DMS153 (cell line): ENCODE measurements at regions not wholly inside any gene's neighbourhood (a gene's known extent, or its start where the extent isn't known, plus 50 kb on each side); places are given as distances from the start of the nearest gene placed in this dataset.
A peak's percentile ranks its signal among the peaks of the same experiment; 100 is the strongest.

Experiments used
- DNase-seq: peaks from one replicate; lab custom pipeline; 2025; lab: John Stamatoyannopoulos, UW

DNA sequence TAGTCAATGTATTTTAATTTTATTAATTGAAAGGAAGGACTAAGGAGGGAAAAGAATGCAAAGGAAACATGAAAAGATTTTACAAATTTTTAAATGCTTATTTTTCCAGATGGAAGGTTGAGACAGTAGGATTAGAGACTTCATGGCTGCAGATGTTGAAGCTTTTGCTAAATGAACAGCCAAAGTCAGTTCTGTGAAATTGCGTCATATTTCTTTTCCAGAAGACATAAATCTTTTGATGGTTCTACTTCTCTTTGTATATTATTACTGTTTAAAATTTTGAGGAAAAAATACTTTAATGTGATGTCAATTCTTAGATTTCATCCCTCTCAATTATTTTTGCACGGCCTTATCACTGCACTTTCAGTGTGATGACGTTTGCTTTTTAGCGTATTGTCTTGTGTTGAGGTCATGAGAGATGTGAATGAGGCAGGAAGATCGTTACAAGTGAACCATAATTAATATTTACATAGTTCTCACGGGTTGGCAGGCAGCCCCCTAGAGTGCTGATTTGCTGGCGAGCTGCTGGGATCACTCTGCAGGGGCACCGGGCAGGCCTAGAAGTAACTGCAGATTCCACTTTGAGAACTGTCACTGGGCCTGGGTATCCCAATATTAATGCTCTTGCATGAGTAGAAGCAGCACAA, 158.1 kb downstream of the TBXT start:
- no peak for DNase-seq

GRCh38 chr6:166008441-166009369, 158.9 kb downstream of the TBXT start:
- no peak for DNase-seq

- no peak for DNase-seq
These were observed 160.0 kb downstream of the TBXT start for GRCh38 chr6:166007349-166008263.

DNA sequence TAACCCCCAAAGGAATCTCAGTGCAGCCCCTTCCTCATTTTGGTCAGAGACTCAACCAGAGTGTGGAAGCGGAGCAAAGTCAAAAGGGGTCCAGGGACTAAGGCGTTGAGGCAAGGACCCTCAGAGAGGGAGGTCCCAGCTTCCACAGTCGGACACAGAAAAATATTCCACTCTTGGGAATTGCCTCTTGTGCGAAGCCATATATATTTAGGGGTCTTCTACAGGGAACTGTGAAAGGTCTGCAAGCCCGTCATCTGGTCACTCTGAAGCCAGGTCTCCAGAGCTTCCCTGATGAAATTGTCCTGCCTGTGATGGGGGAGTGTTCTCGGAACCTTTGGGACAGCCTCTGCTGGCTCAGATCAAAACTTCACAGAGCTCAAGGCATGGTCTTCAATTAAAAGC, 160.8 kb downstream of the TBXT start:
- DNase-seq: no peak

DNA sequence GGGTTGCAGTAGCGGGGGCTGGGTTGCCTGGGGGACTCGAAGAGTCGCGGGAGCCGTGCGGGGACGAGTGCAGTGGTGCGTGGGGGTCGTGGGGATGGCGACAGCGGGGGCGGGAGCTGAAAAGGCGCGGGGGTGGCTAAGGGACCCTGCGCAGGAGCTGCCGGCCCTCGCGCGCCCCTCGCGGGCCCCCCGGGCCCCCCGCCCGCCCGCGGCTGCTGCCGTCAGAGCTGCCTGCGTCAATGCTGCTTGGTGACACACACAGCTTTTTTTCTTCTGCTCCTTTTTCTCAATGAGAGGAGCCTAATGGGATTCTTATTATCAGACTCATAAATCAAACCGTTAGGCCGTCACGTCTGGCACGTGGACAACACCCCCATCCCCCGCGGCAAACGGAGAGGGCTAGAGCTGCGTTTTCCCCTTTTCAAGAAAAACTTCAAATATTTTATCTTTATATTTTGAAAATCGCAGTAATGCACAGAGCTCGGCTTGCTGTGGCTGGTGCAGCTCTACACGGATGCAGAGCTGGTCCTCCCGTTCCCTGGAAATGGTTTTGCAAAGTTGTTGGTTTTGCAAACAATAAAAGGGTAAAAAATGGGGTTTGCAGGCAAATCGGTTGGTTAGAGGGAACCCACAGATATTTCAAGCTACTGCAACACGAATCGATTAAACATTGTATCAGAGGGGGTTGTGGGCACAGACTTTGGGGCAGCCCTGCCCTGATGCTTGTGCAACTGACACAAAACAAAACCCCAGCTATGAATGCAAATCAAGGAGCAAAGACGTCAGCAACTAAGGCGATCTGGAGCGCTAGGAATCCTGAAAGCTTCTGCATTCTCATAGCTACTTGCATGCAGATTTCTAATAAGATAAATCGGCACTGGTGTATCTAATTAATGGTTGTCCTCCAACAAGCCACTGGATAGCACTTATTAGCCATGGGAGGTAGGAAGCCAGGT, 161.4 kb downstream of the TBXT start:
- DNase-seq: peak; percentile 31

DNA sequence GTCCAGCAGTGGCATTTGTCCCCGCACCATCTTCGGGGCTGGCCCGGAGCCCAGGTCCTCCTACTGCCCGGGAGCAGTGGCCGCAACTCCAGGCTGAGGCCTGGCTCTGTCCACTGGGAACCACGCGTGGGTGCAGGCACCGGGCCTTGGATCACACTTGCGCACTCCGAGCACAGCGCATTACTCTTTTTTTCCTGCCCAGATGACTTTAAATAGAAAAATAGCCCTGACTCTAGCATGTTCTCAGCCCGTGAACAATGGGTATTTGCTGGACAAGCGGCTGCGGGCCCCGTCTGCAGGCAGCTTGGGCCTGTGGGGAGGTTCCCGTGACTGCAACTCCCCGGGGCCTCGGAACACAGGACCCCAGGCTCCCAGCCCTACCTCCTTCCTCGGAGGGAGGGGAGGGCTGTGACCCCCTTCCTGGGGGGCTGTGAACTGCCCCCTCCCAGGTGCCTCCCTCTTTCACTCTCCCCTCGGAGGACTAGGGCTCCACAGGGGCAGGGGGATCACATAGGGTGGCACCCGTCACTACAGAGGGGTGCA, 162.2 kb downstream of the TBXT start:
- no peak for DNase-seq

- DNase-seq: no peak
These were observed 162.8 kb downstream of the TBXT start for GRCh38 chr6:166004876-166005275.

GRCh38 chr6:166004471-166004870, 163.2 kb downstream of the TBXT start:
- no peak for DNase-seq

DNA sequence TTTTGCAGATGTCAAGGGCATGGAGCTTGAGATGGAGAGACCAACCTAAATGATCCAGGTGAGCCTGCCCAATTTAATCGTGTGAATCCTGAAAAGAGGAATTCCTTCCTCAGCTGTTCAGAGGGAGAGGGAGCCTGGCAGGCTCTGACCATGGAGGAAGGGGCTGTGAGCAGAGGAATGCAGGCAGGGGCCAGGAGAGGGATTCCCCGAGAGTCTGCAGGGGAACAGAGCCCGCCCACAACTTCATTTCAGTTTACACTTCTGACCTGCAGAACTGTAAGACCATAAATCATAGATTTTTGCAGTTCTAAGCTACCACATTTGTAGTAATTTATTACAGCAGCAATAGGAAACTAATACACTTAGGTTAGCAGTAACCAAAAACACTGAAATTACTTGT, 164.1 kb downstream of the TBXT start:
- DNase-seq: no peak

DNA sequence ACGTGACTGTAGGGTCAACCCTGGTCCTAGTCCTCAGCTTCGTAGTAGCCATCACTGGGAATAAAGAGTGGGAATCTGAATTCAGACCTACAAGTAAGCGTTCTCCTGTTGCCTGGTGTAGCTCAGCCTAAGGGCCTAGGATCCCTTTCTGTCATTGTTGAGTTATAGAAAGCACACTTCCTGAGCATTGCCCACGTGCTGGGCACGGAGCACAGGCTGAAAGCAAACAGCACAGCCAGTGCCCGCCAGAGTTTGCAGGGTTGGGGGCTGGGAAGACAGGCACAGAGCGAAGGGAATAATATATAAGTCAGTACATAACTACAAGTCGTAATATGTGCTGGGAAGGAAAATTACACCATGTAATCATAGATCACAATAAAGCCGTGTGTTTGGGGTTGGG, 166.3 kb downstream of the TBXT start:
- DNase-seq: no peak

- DNase-seq: no peak
These were observed 168.4 kb downstream of the TBXT start for GRCh38 chr6:165999279-165999678.

DNA sequence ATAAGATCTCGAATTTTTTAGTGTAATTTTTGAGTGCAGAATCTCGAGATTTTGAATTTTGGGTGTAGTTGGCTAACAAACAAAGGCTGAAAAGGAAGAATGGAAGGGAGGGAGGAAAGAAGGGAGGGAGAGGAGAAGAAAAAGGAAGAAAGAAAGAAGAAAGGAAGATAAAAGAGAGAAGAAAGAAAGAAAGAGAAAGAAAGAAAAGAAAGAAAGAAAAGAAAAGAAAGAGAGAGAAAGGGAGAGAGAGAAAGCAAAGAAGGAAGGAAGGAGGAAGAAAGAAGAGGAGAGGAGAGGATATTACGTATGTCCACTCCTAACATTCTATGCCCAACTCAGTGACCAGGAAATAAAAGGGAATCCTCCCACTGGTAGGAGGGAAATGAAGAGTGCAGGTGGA, 169.6 kb downstream of the TBXT start:
- DNase-seq: no peak

GRCh38 chr6:165991341-165991740, 176.3 kb downstream of the TBXT start:
- no peak for DNase-seq

- DNase-seq: no peak
These were observed 177.4 kb downstream of the TBXT start for GRCh38 chr6:165990216-165990615.

DNA sequence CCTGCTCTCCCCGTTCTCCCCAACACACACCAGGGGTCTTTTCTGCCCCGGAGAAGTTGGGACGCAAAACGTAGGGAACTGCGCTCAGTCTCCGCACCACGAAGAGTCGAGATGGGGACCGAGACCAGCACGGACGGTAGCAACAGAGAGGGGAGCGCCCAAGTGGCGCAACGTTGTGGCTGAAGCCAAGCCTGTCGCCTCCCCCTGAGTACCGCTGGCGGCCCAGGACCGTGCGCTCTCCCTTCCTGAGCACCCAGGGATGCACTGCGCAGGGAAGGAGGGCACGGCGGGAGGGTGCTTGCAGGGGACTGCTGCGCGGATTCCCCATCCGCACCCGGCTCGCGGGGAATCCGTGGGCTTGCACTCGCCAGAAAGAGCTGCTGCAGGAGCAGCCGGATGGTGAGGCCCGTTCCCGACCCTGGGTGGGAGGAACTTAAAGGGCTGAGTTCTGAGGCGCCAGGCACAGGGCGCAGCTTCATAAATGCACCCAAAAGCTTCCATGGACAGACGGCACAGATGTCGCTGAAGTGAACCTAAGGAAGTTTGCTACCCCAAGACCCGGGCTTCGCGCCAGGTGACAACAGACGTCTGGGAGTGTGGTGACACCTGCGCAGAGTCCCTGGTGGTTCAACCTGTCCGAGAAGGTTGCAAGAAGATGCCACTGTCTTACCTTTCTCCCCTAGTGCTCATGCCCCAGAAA, 178.7 kb downstream of the TBXT start:
- DNase-seq: no peak

GRCh38 chr6:165988302-165988756, 179.3 kb downstream of the TBXT start:
- no peak for DNase-seq

DNA sequence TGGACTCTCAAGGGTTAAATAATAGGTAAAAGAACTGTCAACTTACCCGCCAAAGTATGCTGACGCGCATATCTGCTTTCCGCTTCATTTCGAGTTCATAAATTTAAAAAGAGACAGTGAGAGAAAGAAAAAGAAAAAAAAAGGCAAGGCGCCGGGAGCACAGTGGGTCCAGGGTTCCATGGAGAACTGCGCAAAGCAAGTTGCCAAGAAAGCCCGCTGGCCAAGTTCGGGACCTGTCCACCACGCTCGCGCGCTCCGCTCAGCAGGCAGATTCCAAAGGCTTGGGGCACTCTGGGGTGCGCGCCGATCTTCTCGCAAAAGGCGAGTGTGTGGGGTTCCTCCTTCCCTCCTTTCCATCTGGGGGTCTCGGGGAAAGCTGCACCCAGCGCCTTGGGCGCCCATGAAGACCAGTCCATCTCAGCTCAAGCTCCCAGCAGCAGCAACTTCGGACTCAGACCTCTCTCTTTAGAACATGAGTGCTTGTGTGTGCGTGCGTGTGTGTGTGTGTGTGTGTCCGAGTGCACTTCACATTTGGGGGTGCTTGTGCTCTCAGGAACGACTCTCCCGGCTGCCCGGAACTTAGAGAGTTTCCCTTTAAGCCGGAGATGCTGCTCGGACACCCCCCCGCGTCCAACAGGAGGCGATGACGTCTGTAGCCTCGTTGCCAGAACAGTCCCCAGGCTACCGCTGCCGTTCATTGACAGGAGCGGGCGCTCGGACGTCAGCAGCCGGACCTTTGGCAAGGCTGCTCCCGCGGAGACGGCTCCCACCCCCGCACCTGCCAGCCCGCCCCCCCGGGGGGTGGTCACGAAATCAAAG, 180.0 kb downstream of the TBXT start:
- DNase-seq: no peak

GRCh38 chr6:165986914-165987482, 180.7 kb downstream of the TBXT start:
- DNase-seq: no peak
